ENCODE measurements at regions not wholly inside any gene's neighbourhood (a gene's known extent, or its start where the extent isn't known, plus 50 kb on each side); places are given as distances from the start of the nearest gene placed in this dataset.

GRCh38 chr15:26382444-26383072 is 390.3 kb downstream of the GABRB3 start:
- intact Hi-C loops (cut with DNase I) = no loop called here
- DNase-seq (ENCODE audit: low spot score) = no peak
- ATAC-seq = no peak

- ATAC-seq = no peak
- intact Hi-C loops (cut with DNase I) = no loop called here
- no peak for DNase-seq (ENCODE audit: low spot score)
Measured at GRCh38 chr15:26378304-26378703, 394.6 kb downstream of the GABRB3 start.

- ATAC-seq = no peak
- intact Hi-C loops (cut with DNase I) = no loop called here
- DNase-seq (ENCODE audit: low spot score) = no peak
Measured at GRCh38 chr15:26376243-26376642, 396.6 kb downstream of the GABRB3 start.

- intact Hi-C loops (cut with DNase I) = no loop called here
- no peak for DNase-seq (ENCODE audit: low spot score)
- ATAC-seq = no peak
Measured at GRCh38 chr15:26374806-26375205, 398.1 kb downstream of the GABRB3 start.

- DNase-seq (ENCODE audit: low spot score) = no peak
- ATAC-seq = no peak
- intact Hi-C loops (cut with DNase I) = no loop called here
Measured at GRCh38 chr15:26372706-26373105, 400.2 kb downstream of the GABRB3 start.

- ATAC-seq = no peak
- no peak for DNase-seq (ENCODE audit: low spot score)
- intact Hi-C loops (cut with DNase I) = no loop called here
Measured at GRCh38 chr15:26365077-26365476, 407.8 kb downstream of the GABRB3 start.

- no peak for ATAC-seq
- intact Hi-C loops (cut with DNase I) = no loop called here
- DNase-seq (ENCODE audit: low spot score) = no peak
Measured at GRCh38 chr15:26359855-26360254, 413.0 kb downstream of the GABRB3 start.

GRCh38 chr15:26358708-26359107 is 414.2 kb downstream of the GABRB3 start:
- intact Hi-C loops (cut with DNase I) = no loop called here
- no peak for DNase-seq (ENCODE audit: low spot score)
- ATAC-seq = no peak

- DNase-seq (ENCODE audit: low spot score) (no peak), ATAC-seq (no peak)
- intact Hi-C loops (cut with DNase I) = no loop called here
Measured at GRCh38 chr15:26357653-26358052, 415.2 kb downstream of the GABRB3 start.

- DNase-seq (ENCODE audit: low spot score) (no peak), ATAC-seq (no peak)
- intact Hi-C loops (cut with DNase I) = no loop called here
Measured at GRCh38 chr15:26355472-26356074, 417.3 kb downstream of the GABRB3 start.

- DNase-seq (ENCODE audit: low spot score) = no peak
- intact Hi-C loops (cut with DNase I) = no loop called here
- no peak for ATAC-seq
Measured at GRCh38 chr15:26352909-26353308, 420.0 kb downstream of the GABRB3 start.

GRCh38 chr15:26352406-26352805 is 420.5 kb downstream of the GABRB3 start:
- intact Hi-C loops (cut with DNase I) = no loop called here
- ATAC-seq (no peak), DNase-seq (ENCODE audit: low spot score) (no peak)

GRCh38 chr15:26325495-26325894 is 447.4 kb downstream of the GABRB3 start:
- intact Hi-C loops (cut with DNase I) = no loop called here
- no peak for ATAC-seq
- DNase-seq (ENCODE audit: low spot score) = no peak

- ATAC-seq (no peak), DNase-seq (ENCODE audit: low spot score) (no peak)
- intact Hi-C loops (cut with DNase I) = no loop called here
Measured at GRCh38 chr15:26323566-26323965, 449.3 kb downstream of the GABRB3 start.

- intact Hi-C loops (cut with DNase I) = no loop called here
- DNase-seq (ENCODE audit: low spot score) = no peak
- no peak for ATAC-seq
Measured at GRCh38 chr15:26318689-26319088, 454.2 kb downstream of the GABRB3 start.

- ATAC-seq (no peak), DNase-seq (ENCODE audit: low spot score) (no peak)
- intact Hi-C loops (cut with DNase I) = no loop called here
Measured at GRCh38 chr15:26314577-26314976, 451.4 kb upstream of the ATP10A start.

GRCh38 chr15:26311710-26312236 is 448.6 kb upstream of the ATP10A start:
- ATAC-seq (no peak), DNase-seq (ENCODE audit: low spot score) (no peak)
- intact Hi-C loops (cut with DNase I) = no loop called here

GRCh38 chr15:26298659-26299170 is 435.6 kb upstream of the ATP10A start:
- DNase-seq (ENCODE audit: low spot score) (no peak), ATAC-seq (no peak)
- intact Hi-C loops (cut with DNase I) = no loop called here

- intact Hi-C loops (cut with DNase I) = no loop called here
- DNase-seq (ENCODE audit: low spot score) (no peak), ATAC-seq (no peak)
Measured at GRCh38 chr15:26298010-26298658, 435.0 kb upstream of the ATP10A start.

GRCh38 chr15:26295336-26296085 is 432.4 kb upstream of the ATP10A start:
- DNase-seq (ENCODE audit: low spot score) (no peak), ATAC-seq (no peak)
- intact Hi-C loops (cut with DNase I) = no loop called here

Measured in sciatic nerve (tissue), 2 donors.